ENCODE measurements at regions not wholly inside any gene's neighbourhood (a gene's known extent, or its start where the extent isn't known, plus 50 kb on each side); places are given as distances from the start of the nearest gene placed in this dataset.
"Not testable (repeated sequence)": the region's sequence is repeated elsewhere in the genome, so short reads cannot be mapped to it uniquely, and the experiment has no call there.

DNA sequence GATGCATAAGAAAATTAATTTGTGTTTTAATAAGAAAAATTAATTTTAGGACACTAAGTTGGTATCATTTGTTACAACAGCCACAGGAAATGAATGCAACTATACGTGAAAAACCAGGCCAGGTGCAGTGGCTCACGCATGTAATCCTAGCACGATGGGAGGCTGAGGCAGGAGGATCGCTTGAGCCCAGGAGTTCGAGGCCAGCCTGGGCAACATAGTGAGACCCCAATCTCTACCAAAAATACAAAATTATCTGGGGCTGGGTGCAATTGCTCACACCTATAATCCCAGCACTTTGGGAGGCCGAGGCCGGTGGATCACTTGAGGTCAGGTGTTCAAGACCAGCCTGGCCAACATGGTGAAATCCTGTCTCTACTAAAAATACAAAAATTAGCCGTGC lies 132.2 kb upstream of the CIBAR2 start:
- BruUV-seq (replicated peaks); H3K9me3 ChIP-seq (ENCODE audit: control insufficient read depth, insufficient read depth, low read depth, low read length); H3K27ac ChIP-seq (ENCODE audit: low read length); POLR2A ChIA-PET; H3K27me3 ChIP-seq (ENCODE audit: control insufficient read depth, insufficient read depth, low read length); ATAC-seq; DNase-seq (ENCODE audit: low read depth, low spot score); H3K36me3 ChIP-seq (ENCODE audit: control insufficient read depth, insufficient read depth, low read length); H3K4me3 ChIP-seq (ENCODE audit: low read depth in 2 of 2, low read length in 2 of 2); intact Hi-C loops (cut with micrococcal nuclease; ENCODE audit: unreplicated experiment); in situ Hi-C loops (cut with HindIII; ENCODE audit: low pct_unique_long_range_greater_than_20kb, low sequenced_read_pairs): not testable (repeated sequence)
- CTCF ChIA-PET: interaction anchor here (1.0 kb wide), 1 partner anchor 8 kb away, joined by 3 read pairs; no protein-coding TSS in a partner anchor
- peaks cover 25% of the 10 kb centered on the region for H3K4me1 ChIP-seq (ENCODE audit: control insufficient read depth, insufficient read depth, low read length)

DNA sequence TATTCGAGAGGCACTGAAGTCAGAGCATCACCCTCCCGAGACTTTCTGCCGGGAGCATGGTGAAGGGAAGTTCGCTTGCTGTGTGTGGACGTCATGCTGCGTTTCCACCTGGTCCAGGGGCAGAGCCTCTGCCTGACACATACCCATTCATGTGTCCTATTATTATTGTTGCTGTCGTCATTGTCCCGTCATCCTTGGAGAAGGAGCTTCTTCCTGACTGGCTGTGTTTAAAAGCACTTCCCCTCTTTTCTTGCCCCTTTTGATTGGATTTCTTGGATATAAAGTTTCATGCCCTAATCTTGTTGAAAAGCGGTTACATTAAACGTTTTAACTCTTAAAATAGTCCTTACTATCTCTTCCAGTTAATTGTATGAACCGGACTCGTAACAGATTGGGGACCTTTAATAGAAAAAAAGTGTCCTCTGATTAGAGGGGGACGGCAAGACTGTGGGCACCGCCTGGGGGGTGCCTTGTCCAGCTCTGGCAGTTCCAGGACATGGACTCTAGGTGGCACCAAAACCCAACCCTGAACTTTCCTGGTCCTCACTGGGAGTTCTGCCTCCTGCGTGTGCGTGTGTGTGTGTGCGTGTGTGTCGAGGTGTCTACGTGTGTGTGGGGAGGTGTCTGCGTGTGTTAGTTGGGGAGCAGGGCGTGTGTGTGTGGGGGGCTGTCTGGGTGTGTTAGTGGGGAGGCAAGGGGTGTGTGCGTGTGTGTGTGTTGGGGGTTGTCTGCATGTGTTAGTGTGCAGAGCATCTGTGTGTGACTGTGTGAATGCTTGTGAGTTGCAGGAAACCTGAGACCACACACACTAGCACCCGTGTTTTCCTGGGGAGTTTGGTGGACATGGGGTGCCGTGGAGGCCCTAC lies 133.3 kb upstream of the CIBAR2 start:
- TF ChIP-seq, protein P1, sequence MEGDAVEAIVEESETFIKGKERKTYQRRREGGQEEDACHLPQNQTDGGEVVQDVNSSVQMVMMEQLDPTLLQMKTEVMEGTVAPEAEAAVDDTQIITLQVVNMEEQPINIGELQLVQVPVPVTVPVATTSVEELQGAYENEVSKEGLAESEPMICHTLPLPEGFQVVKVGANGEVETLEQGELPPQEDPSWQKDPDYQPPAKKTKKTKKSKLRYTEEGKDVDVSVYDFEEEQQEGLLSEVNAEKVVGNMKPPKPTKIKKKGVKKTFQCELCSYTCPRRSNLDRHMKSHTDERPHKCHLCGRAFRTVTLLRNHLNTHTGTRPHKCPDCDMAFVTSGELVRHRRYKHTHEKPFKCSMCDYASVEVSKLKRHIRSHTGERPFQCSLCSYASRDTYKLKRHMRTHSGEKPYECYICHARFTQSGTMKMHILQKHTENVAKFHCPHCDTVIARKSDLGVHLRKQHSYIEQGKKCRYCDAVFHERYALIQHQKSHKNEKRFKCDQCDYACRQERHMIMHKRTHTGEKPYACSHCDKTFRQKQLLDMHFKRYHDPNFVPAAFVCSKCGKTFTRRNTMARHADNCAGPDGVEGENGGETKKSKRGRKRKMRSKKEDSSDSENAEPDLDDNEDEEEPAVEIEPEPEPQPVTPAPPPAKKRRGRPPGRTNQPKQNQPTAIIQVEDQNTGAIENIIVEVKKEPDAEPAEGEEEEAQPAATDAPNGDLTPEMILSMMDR (IDR thresholded peaks at IDR 0.05): peak; percentile 89
- TF ChIP-seq TCF7L2 (IDR thresholded peaks at IDR 0.05; ENCODE audit: low read depth, low read length): no peak
- ATAC-seq (peak; percentile 71), DNase-seq (ENCODE audit: low read depth, low spot score) (peak; percentile 51)
- H3K4me1 ChIP-seq (ENCODE audit: control insufficient read depth, insufficient read depth, low read length): peaks cover 19% of the 10 kb centered on the region
- H3K4me3 ChIP-seq (ENCODE audit: low read depth in 2 of 2, low read length in 2 of 2): no peak overlapping the region
- intact Hi-C loops (cut with micrococcal nuclease; ENCODE audit: unreplicated experiment) (no loop called here), in situ Hi-C loops (cut with HindIII; ENCODE audit: low pct_unique_long_range_greater_than_20kb, low sequenced_read_pairs) (no loop called here)
- no peak overlapping the region for H3K27ac ChIP-seq (ENCODE audit: low read length)
- no peaks in the 10 kb centered on the region for H3K9me3 ChIP-seq (ENCODE audit: control insufficient read depth, insufficient read depth, low read depth, low read length)
- CTCF ChIA-PET: interaction anchor here (0.5 to 0.8 kb wide), 2 partner anchors 14 to 124 kb away, joined by 3 read pairs; no protein-coding TSS in a partner anchor
- BruUV-seq (replicated peaks): no TSS peak
- POLR2A ChIA-PET: no interaction called here
- H3K27me3 ChIP-seq (ENCODE audit: control insufficient read depth, insufficient read depth, low read length): no peaks in the 10 kb centered on the region
- H3K36me3 ChIP-seq (ENCODE audit: control insufficient read depth, insufficient read depth, low read length): no peaks in the 10 kb centered on the region

DNA sequence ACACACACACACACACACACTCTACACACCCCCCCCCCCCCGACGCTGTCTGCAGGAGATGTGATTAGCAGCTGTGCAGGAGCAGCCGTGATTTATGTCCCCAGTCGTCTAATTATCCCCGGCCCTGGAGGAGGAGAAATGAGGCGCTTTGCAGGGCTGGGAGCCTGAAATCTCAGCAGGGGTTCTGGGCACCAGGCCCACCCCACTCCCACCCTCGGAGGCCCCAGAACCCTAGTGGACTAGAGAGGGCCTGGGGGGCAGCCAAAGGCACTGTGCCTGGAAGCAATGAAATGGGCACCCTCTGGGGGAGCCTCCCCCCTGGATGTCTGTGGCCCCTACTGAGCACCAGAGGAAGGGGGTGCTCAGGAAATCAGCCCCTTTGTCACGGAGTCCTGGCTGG lies 134.2 kb upstream of the CIBAR2 start:
- no peaks in the 10 kb centered on the region for H3K27me3 ChIP-seq (ENCODE audit: control insufficient read depth, insufficient read depth, low read length)
- TF ChIP-seq, protein P1 (IDR thresholded peaks at IDR 0.05): no peak
- TF ChIP-seq TCF7L2 (IDR thresholded peaks at IDR 0.05; ENCODE audit: low read depth, low read length) (no peak), POLR2AphosphoS5 (IDR thresholded peaks at IDR 0.05; ENCODE audit: low read depth, low read length) (no peak), SIN3A (IDR thresholded peaks at IDR 0.05; ENCODE audit: borderline replicate concordance, insufficient read depth, low read depth, low read length) (no peak)
- TF ChIP-seq, protein P2, sequence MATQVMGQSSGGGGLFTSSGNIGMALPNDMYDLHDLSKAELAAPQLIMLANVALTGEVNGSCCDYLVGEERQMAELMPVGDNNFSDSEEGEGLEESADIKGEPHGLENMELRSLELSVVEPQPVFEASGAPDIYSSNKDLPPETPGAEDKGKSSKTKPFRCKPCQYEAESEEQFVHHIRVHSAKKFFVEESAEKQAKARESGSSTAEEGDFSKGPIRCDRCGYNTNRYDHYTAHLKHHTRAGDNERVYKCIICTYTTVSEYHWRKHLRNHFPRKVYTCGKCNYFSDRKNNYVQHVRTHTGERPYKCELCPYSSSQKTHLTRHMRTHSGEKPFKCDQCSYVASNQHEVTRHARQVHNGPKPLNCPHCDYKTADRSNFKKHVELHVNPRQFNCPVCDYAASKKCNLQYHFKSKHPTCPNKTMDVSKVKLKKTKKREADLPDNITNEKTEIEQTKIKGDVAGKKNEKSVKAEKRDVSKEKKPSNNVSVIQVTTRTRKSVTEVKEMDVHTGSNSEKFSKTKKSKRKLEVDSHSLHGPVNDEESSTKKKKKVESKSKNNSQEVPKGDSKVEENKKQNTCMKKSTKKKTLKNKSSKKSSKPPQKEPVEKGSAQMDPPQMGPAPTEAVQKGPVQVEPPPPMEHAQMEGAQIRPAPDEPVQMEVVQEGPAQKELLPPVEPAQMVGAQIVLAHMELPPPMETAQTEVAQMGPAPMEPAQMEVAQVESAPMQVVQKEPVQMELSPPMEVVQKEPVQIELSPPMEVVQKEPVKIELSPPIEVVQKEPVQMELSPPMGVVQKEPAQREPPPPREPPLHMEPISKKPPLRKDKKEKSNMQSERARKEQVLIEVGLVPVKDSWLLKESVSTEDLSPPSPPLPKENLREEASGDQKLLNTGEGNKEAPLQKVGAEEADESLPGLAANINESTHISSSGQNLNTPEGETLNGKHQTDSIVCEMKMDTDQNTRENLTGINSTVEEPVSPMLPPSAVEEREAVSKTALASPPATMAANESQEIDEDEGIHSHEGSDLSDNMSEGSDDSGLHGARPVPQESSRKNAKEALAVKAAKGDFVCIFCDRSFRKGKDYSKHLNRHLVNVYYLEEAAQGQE (IDR thresholded peaks at IDR 0.05; ENCODE audit: insufficient read depth in 1 of 2, low read depth in 2 of 2, low read length in 1 of 2): no peak
- CTCF ChIA-PET: interaction anchor here (0.6 to 0.7 kb wide), 2 partner anchors 15 to 363 kb away, joined by 3 read pairs; no protein-coding TSS in a partner anchor
- H3K4me1 ChIP-seq (ENCODE audit: control insufficient read depth, insufficient read depth, low read length): peaks cover 14% of the 10 kb centered on the region; the same call in 1 of the 2 replicates
- in situ Hi-C loops (cut with HindIII; ENCODE audit: low pct_unique_long_range_greater_than_20kb, low sequenced_read_pairs) (no loop called here), intact Hi-C loops (cut with micrococcal nuclease; ENCODE audit: unreplicated experiment) (no loop called here)
- no peaks in the 10 kb centered on the region for H3K36me3 ChIP-seq (ENCODE audit: control insufficient read depth, insufficient read depth, low read length)
- H3K9me3 ChIP-seq (ENCODE audit: control insufficient read depth, insufficient read depth, low read depth, low read length): no peaks in the 10 kb centered on the region
- no TSS peak for BruUV-seq (replicated peaks)
- H3K27ac ChIP-seq (ENCODE audit: low read length): no peak overlapping the region
- no peak for ATAC-seq
- no peak for DNase-seq (ENCODE audit: low read depth, low spot score)
- POLR2A ChIA-PET: no interaction called here
- no peak overlapping the region for H3K4me3 ChIP-seq (ENCODE audit: low read depth in 2 of 2, low read length in 2 of 2)
